HCT116 (cell line): ENCODE measurements at regions not wholly inside any gene's neighbourhood (a gene's known extent, or its start where the extent isn't known, plus 50 kb on each side); places are given as distances from the start of the nearest gene placed in this dataset.

ENCODE experiments used
- ATAC-seq: fragments of 200-7000 bp; cut with Tn5 transposase; 2 replicates; pipeline ENCODE4 v1.9.1; 2020; ENCODE audit warnings: mild to moderate bottlenecking, moderate library complexity
- BruUV-seq: library from RNA; stranded (reverse); fragments of 400-500 nt; replicated peaks from 2 replicates; lab custom pipeline; 2021; lab: Mats Ljungman, UMichigan
- CTCF ChIA-PET: fragments of 300-600 bp; sonication (Branson Sonifier 250); formaldehyde crosslinking; loops from one replicate; lab custom pipeline; 2021; ENCODE audit warnings: antibody characterized with exemption; lab: Charles Lee
- POLR2A ChIA-PET: fragments of 300-600, 350-600 bp; sonication (Branson Sonifier 250); formaldehyde crosslinking; loops from one replicate; lab custom pipeline; 2021; ENCODE audit warnings: antibody characterized with exemption; lab: Charles Lee
- RAD21 ChIA-PET, 2 experiments: fragments of 300-600 bp; sonication (Branson Sonifier 250); formaldehyde crosslinking; loops; one replicate each; lab custom pipeline; 2023; ENCODE audit warnings: low total read pairs in 2 of 2; ENCODE audit not compliant: uncharacterized antibody in 2 of 2, unreplicated experiment in 2 of 2, low non-redundant PET in 1 of 2; lab: Charles Lee
- DNase-seq: peaks from one replicate; pipeline ENCODE4 v3.0.0-alpha.2; 2010; ENCODE audit warnings: low read depth, low spot score
- H2AFZ ChIP-seq: fragments of 200-600 bp; shearing (Covaris generic), sonication (generic); 2 replicates; pipeline ENCODE4 v1.6.1; 2017; ENCODE audit warnings: low read depth, mixed run types, mixed read lengths, antibody characterized with exemption, low read length; ENCODE audit not compliant: poor library complexity, severe bottlenecking
- H3K27ac ChIP-seq: 2 replicates; pipeline ENCODE4 v1.5.1; 2012; ENCODE audit warnings: low read depth, low read length
- H3K27me3 ChIP-seq: fragments of 200-600 bp; sonication (generic); 2 replicates; pipeline ENCODE4 v1.6.1; 2016; ENCODE audit warnings: mixed run types, low read length, mixed read lengths; ENCODE audit not compliant: insufficient read depth
- H3K36me3 ChIP-seq, 2 experiments: fragments of 200-500 bp in 1 of 2; fragments of 200-600 bp in 1 of 2; sonication (Bioruptor generic) in 1 of 2; sonication (generic) in 1 of 2; 2 replicates each; pipeline versions ENCODE4 v1.5.1 to v1.6.1; 2014 to 2016; ENCODE audit warnings: low read length in 2 of 2, inconsistent platforms in 1 of 2, mixed read lengths in 1 of 2, mixed run types in 1 of 2; ENCODE audit not compliant: insufficient read depth in 2 of 2, control insufficient read depth in 1 of 2
- H3K4me1 ChIP-seq, 2 experiments: fragments of 200-600 bp in 1 of 2; sonication (generic) in 1 of 2; 2 replicates each; pipeline versions ENCODE4 v1.5.1 to v1.6.1; 2012 to 2017; ENCODE audit warnings: low read length in 2 of 2, inconsistent platforms in 1 of 2, mild to moderate bottlenecking in 1 of 2, mixed read lengths in 1 of 2, mixed run types in 1 of 2, moderate library complexity in 1 of 2; ENCODE audit not compliant: insufficient read depth in 2 of 2, control insufficient read depth in 1 of 2
- H3K4me2 ChIP-seq: fragments of 200-600 bp; sonication (generic); 2 replicates; pipeline ENCODE4 v1.6.1; 2017; ENCODE audit warnings: mixed run types, low read length, mixed read lengths
- H3K4me3 ChIP-seq, 2 experiments: fragments of 200-600 bp in 1 of 2; sonication (generic) in 1 of 2; replicated peaks in 1 of 2; 2 replicates each; pipeline ENCODE4 v1.5.1; 2011 to 2016; ENCODE audit warnings: low read length in 2 of 2, control low read depth in 1 of 2, low read depth in 1 of 2, mild to moderate bottlenecking in 1 of 2, mixed read lengths in 1 of 2, mixed run types in 1 of 2
- H3K79me2 ChIP-seq: fragments of 200-600 bp; sonication (generic); 2 replicates; pipeline ENCODE4 v1.6.1; 2017; ENCODE audit warnings: mild to moderate bottlenecking, mixed run types, low read length, moderate library complexity, mixed read lengths; ENCODE audit not compliant: insufficient read depth
- H3K9ac ChIP-seq: fragments of 200-600 bp; sonication (generic); 2 replicates; pipeline ENCODE4 v1.6.1; 2016; ENCODE audit warnings: low read length, mixed read lengths
- H3K9me2 ChIP-seq: fragments of 200-600 bp; sonication (generic), shearing (Covaris generic); 2 replicates; pipeline ENCODE4 v1.6.1; 2017; ENCODE audit warnings: mixed run types, mild to moderate bottlenecking, moderate library complexity; ENCODE audit not compliant: insufficient read depth
- H3K9me3 ChIP-seq, 2 experiments: fragments of 200-500 bp in 1 of 2; fragments of 200-600 bp in 1 of 2; sonication (Bioruptor generic) in 1 of 2; sonication (generic) in 1 of 2; 2 replicates each; pipeline ENCODE4 v1.6.1; 2014 to 2017; ENCODE audit warnings: low read length in 2 of 2, mixed read lengths in 2 of 2, inconsistent platforms in 1 of 2, low read depth in 1 of 2, mild to moderate bottlenecking in 1 of 2, mixed run types in 1 of 2, moderate library complexity in 1 of 2; ENCODE audit not compliant: control insufficient read depth in 1 of 2, insufficient read depth in 1 of 2
- H4K20me1 ChIP-seq: fragments of 200-600 bp; sonication (generic), shearing (Covaris generic); 2 replicates; pipeline ENCODE4 v1.6.1; 2017; ENCODE audit warnings: mixed run types, mild to moderate bottlenecking, moderate library complexity; ENCODE audit not compliant: insufficient read depth
- CBX3 ChIP-seq: IDR thresholded peaks from 2 replicates; pipeline ENCODE4 v1.6.1; 2012; ENCODE audit warnings: low read depth
- CEBPB ChIP-seq: IDR thresholded peaks from 2 replicates; pipeline ENCODE4 v1.6.1; 2012; ENCODE audit warnings: low read depth
- EGR1 ChIP-seq: IDR thresholded peaks from 2 replicates; pipeline ENCODE4 v1.6.1; 2012; ENCODE audit warnings: low read depth
- ELF1 ChIP-seq: IDR thresholded peaks from 2 replicates; pipeline ENCODE4 v1.6.1; 2012; ENCODE audit warnings: low read depth, borderline replicate concordance
- EZH2 ChIP-seq: fragments of 200-600 bp; sonication (generic); IDR thresholded peaks from 2 replicates; pipeline ENCODE4 v1.6.1; 2017; ENCODE audit warnings: antibody characterized with exemption, mixed run types
- EZH2phosphoT487 ChIP-seq: fragments of 200-600 bp; IDR thresholded peaks from 2 replicates; pipeline ENCODE4 v1.6.1; 2018; ENCODE audit warnings: antibody characterized with exemption, borderline replicate concordance
- FOSL1 ChIP-seq: IDR thresholded peaks from 2 replicates; pipeline ENCODE4 v1.6.1; 2012; ENCODE audit warnings: low read depth
- JUND ChIP-seq: IDR thresholded peaks from 2 replicates; pipeline ENCODE4 v1.6.1; 2012
- MAX ChIP-seq: IDR thresholded peaks from 2 replicates; pipeline ENCODE4 v1.6.1; 2012
- POLR2A ChIP-seq: IDR thresholded peaks from 2 replicates; pipeline ENCODE4 v1.7.0; 2011; ENCODE audit warnings: borderline replicate concordance; ENCODE audit not compliant: insufficient read depth, insufficient read length; ENCODE audit errors: extremely low read depth
- POLR2AphosphoS5 ChIP-seq: IDR thresholded peaks from 2 replicates; pipeline ENCODE4 v1.6.1; 2011; ENCODE audit warnings: mild to moderate bottlenecking, low read depth, low read length, moderate library complexity
- RAD21 ChIP-seq: IDR thresholded peaks from 2 replicates; pipeline ENCODE4 v1.6.1; 2012; ENCODE audit warnings: low read depth, mild to moderate bottlenecking
- REST ChIP-seq: IDR thresholded peaks from 2 replicates; pipeline ENCODE4 v1.6.1; 2012; ENCODE audit warnings: low read depth
- SP1 ChIP-seq: IDR thresholded peaks from 2 replicates; pipeline ENCODE4 v1.6.1; 2012; ENCODE audit warnings: low read depth
- SRF ChIP-seq: IDR thresholded peaks from 2 replicates; pipeline ENCODE4 v1.6.1; 2012; ENCODE audit warnings: low read depth
- TCF7L2 ChIP-seq: IDR thresholded peaks from 2 replicates; pipeline ENCODE4 v1.7.0; 2011; ENCODE audit warnings: borderline replicate concordance, inconsistent platforms; ENCODE audit not compliant: insufficient read depth, insufficient read length; ENCODE audit errors: extremely low read depth
- YY1 ChIP-seq: IDR thresholded peaks from 2 replicates; pipeline ENCODE4 v1.6.1; 2011; ENCODE audit warnings: low read length, low read depth, moderate library complexity, mild to moderate bottlenecking; ENCODE audit not compliant: insufficient replicate concordance; ENCODE audit errors: extremely low read depth
- ZFX ChIP-seq: fragments of 450-650 bp; IDR thresholded peaks from 2 replicates; pipeline ENCODE4 v1.6.1; 2017
- ZNF274 ChIP-seq: fragments of 200-500 bp; sonication (Bioruptor generic); IDR thresholded peaks from 2 replicates; pipeline ENCODE4 v1.6.1; 2014; ENCODE audit warnings: mild to moderate bottlenecking, low read depth, low read length, inconsistent platforms
- intact Hi-C: fragments of 100-400 bp; cut with micrococcal nuclease; formaldehyde crosslinking; loops from 2 replicates; pipeline ENCODE4 v1.10.0; 2022

GRCh38 chr4:8791609-8792008, 80.0 kb downstream of the HMX1 start:
- DNase-seq: no peak
- H3K27me3 ChIP-seq: peaks cover 14% of the 10 kb centered on the region; the same call in 1 of the 2 replicates
- no peaks in the 10 kb centered on the region for H3K79me2 ChIP-seq
- H3K27ac ChIP-seq: no peak overlapping the region
- H3K9me2 ChIP-seq: no peaks in the 10 kb centered on the region
- POLR2A ChIA-PET: no interaction called here
- H3K4me1 ChIP-seq: no peaks in the 10 kb centered on the region
- RAD21 ChIA-PET: no interaction called here
- no peak overlapping the region for H3K9ac ChIP-seq
- H4K20me1 ChIP-seq: no peaks in the 10 kb centered on the region
- BruUV-seq: no TSS peak
- no peak for TF ChIP-seq SP1
- TF ChIP-seq EGR1: no peak
- TF ChIP-seq EZH2: no peak
- no peak for TF ChIP-seq POLR2A
- no peak for TF ChIP-seq TCF7L2
- TF ChIP-seq POLR2AphosphoS5: no peak
- no peak for TF ChIP-seq RAD21
- TF ChIP-seq, all 23 proteins: peak for 0
- CTCF ChIA-PET: no interaction called here
- no peaks in the 10 kb centered on the region for H3K9me3 ChIP-seq
- intact Hi-C loops: no loop called here
- H3K4me3 ChIP-seq: no peak overlapping the region
- H3K4me2 ChIP-seq: no peak overlapping the region
- no peaks in the 10 kb centered on the region for H3K36me3 ChIP-seq
- ATAC-seq: no peak
- H2AFZ ChIP-seq: no peak overlapping the region

- Histone ChIP-seq H3K4me1 (no peaks in the 10 kb centered on the region), H3K9ac (no peak overlapping the region), H3K9me3 (no peaks in the 10 kb centered on the region), H3K9me2 (no peaks in the 10 kb centered on the region), H4K20me1 (no peaks in the 10 kb centered on the region), H3K4me2 (no peak overlapping the region), H3K27ac (no peak overlapping the region), H3K36me3 (no peaks in the 10 kb centered on the region), H2AFZ (no peak overlapping the region), H3K4me3 (no peak overlapping the region), H3K79me2 (no peaks in the 10 kb centered on the region), H3K27me3 (peaks cover 8% of the 10 kb centered on the region; the same call in 1 of the 2 replicates)
- ChIA-PET CTCF (no interaction called here), RAD21 (no interaction called here), POLR2A (no interaction called here)
- BruUV-seq: no TSS peak
- ATAC-seq (no peak), DNase-seq (no peak)
- intact Hi-C loops: no loop called here
- no peak for TF ChIP-seq REST
- TF ChIP-seq CBX3: no peak
- TF ChIP-seq YY1: no peak
- no peak for TF ChIP-seq ELF1
- no peak for TF ChIP-seq TCF7L2
- no peak for TF ChIP-seq EZH2
- no peak for TF ChIP-seq POLR2AphosphoS5
- no peak for TF ChIP-seq ZFX
- no peak for TF ChIP-seq CEBPB
- TF ChIP-seq POLR2A: no peak
- no peak for TF ChIP-seq RAD21
- no peak for TF ChIP-seq FOSL1
- TF ChIP-seq JUND: no peak
- TF ChIP-seq SP1: no peak
- TF ChIP-seq EZH2phosphoT487: no peak
- TF ChIP-seq ZNF274: no peak
- TF ChIP-seq EGR1: no peak
- TF ChIP-seq MAX: no peak
- no peak for TF ChIP-seq SRF
These were observed 80.9 kb downstream of the HMX1 start for GRCh38 chr4:8790749-8791148.
